GM21360 (cell line): ENCODE measurements at regions not wholly inside any gene's neighbourhood (a gene's known extent, or its start where the extent isn't known, plus 50 kb on each side); places are given as distances from the start of the nearest gene placed in this dataset.
"Not testable (repeated sequence)": the region's sequence is repeated elsewhere in the genome, so short reads cannot be mapped to it uniquely, and the experiment has no call there.

Experiments used
- ATAC-seq: cut with Tn5 transposase; IDR thresholded peaks from one replicate; pipeline ENCODE4 v1.9.1; 2021; ENCODE audit warnings: mild to moderate bottlenecking, moderate library complexity; ENCODE audit not compliant: unreplicated experiment

GRCh38 chr20:48364055-48364454 is 463.7 kb downstream of the PREX1 start:
- ATAC-seq: no peak

DNA sequence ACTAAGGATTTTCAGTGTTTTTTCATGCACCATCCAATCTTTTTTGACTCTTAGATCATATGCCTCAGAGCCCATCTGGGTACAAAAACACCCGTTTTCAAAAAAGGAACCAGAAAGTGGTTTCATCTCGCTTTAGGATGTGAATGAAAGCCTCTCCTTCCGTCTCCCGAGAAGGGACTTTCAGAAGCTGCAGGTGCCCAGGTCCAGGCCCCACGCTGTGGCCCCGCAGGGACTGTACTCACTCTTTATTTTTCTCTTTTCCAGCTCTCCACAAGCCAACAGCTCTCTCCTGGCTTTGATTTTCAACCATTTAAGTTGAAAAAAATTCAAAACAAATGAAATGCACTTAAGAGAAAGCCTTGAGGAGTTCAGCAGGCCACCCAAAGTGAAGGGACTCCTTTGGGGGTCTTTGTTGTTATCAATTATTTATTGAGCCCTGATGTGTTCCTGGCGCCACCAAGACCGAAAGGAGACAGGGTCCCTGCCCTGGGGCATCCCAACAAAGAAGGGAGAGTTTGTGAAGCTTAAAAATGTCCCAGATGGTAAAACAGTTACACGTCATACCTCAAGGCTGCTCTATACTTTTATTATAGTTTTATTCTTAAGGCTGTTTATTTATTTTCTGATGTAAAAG is 467.3 kb downstream of the PREX1 start:
- ATAC-seq: peak; percentile 32

- peak; percentile 64 for ATAC-seq
Observed at GRCh38 chr20:48359692-48360341, 468.0 kb downstream of the PREX1 start.

GRCh38 chr20:48359055-48359390 is 468.8 kb downstream of the PREX1 start:
- not testable (repeated sequence) for ATAC-seq

DNA sequence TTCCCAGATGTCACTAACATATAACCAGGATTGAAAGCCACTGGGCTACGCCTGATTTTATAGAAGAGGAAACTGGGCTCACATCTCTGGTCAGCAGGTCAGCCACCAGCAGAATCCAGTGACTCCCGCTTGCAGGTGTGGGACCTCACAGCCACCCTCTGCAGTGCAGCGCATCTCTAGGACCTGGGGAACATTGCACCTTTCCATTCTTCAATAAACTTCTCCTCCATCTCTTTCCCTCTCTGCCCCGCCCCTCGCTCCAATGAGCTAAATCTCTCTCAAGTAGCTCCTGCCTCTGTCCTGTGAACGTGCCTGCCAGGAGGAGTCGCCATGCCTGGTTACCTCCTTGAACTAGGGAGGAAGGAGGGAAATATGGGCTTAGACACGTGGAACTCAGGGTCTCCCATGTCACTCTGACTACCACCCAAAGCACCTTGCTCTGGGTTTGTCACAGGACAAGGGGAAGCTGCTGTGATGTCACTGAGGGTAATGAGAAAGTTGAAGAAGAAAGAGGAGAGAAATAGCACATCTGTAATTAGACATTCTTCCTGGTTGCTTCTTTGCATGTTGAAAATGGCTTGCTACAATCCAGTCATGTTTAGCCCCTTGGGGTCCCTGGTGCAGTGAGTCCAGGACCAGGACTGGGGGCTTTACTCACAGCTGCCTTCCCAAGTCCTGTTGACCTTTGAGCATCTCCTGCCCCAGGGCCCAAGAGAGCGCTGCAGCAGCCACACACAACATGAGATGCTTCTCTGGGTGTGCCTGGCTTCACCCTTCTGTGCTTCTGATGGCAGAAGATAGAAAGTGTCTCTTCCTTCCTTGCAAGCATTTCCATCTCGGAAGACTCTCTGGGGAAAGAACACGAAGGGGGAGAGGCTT is 469.4 kb downstream of the PREX1 start:
- ATAC-seq: no peak

DNA sequence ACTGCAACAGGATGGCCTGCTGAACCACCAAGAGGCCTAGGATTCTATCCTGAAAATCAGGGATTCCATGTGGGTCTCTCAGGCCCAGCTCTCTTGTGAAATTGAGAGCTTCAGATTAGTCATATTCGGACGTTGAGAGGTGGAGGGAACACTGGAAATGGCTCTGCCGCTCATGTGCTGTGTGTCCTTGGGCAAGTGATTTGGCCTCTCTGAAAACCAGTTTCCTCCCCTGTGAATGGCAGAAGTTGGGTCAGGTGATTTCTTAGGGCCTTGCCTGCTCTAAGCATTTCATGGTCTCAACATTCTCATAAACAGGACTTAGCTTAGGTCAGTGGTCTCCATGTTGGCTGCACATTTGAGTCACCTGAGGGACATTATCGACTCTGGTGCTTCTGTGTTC is 470.1 kb downstream of the PREX1 start:
- ATAC-seq: no peak

DNA sequence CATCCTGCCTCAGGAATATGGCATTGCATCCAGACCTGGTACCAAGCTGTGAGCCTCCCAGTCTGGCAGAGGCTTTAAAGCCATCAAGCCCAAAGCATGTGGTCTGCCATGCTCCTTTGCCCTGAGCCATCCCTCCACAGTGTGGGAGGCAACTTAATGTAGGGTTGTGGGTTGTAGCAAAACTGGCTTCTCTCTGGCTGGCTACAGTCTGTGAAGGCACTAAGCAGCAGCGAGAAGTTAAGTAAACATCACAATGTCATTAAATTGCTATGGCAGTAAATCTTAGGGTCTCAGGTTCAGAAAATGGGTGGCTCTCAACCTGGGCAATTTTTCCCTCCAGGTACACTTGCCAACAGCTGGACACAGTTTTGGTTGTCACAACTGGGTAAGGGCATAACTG is 472.9 kb downstream of the PREX1 start:
- ATAC-seq: no peak

GRCh38 chr20:48354320-48354876 is 473.4 kb downstream of the PREX1 start:
- ATAC-seq: no peak

GRCh38 chr20:48352628-48353027 is 475.2 kb downstream of the PREX1 start:
- ATAC-seq: no peak

DNA sequence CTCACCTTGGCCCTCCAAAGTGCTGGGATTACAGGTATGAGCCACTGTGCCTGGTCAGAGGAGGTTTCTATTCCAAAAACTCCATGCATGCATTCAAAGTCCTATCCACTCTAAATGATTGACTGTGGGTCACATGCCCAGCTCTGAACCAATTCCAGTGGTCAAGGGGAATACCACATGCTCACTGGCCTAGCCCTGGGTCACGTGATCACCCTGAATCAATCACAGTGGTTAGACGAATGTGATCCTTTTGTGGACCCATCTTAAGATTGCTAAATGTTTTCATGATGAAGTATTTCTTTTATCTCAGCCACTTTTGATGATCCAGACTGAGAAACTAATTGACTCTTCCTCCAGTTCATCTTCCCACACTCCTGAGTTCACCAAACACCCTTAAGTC is 475.8 kb downstream of the PREX1 start:
- ATAC-seq: no peak

GRCh38 chr20:48350313-48350988 is 477.3 kb downstream of the PREX1 start:
- ATAC-seq: no peak

- no peak for ATAC-seq
Observed at GRCh38 chr20:48349656-48350055, 478.1 kb downstream of the PREX1 start.

GRCh38 chr20:48348022-48348421 is 479.8 kb downstream of the PREX1 start:
- no peak for ATAC-seq

DNA sequence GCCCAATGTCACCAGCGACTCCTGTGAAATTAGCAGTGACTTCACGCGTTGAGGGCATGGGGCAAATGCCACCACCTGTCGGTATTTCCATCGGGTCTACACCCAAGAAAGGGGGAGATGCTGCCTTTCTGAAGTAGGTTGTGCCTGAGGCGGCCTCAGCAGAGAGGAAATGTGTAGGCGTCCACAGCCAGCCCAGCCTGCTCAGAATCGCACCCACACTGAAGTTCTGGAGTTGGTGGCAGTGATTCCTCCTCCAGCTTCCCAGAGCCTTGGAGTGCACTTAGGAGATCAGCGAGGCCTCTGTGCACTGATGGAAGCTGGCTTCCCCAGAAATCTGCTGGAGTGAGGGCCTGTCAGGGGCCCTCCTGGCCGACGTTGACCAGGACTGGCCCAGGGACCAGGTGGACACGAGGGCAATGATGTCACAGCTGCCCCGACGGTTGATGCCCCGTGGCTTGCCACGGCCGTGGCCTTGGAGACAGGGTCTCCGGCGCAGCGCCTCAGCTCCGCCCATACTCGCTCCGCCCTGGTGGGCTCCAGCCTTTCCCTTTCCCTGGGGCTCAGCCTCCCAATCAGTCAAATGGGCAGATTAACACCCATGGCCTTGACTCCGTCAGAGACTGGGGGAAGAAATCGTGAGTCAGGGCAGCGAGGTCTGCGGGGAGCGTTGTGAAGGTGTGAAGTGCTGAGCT is 484.8 kb downstream of the PREX1 start:
- ATAC-seq: no peak

GRCh38 chr20:48340883-48341281 is 486.9 kb downstream of the PREX1 start:
- no peak for ATAC-seq

DNA sequence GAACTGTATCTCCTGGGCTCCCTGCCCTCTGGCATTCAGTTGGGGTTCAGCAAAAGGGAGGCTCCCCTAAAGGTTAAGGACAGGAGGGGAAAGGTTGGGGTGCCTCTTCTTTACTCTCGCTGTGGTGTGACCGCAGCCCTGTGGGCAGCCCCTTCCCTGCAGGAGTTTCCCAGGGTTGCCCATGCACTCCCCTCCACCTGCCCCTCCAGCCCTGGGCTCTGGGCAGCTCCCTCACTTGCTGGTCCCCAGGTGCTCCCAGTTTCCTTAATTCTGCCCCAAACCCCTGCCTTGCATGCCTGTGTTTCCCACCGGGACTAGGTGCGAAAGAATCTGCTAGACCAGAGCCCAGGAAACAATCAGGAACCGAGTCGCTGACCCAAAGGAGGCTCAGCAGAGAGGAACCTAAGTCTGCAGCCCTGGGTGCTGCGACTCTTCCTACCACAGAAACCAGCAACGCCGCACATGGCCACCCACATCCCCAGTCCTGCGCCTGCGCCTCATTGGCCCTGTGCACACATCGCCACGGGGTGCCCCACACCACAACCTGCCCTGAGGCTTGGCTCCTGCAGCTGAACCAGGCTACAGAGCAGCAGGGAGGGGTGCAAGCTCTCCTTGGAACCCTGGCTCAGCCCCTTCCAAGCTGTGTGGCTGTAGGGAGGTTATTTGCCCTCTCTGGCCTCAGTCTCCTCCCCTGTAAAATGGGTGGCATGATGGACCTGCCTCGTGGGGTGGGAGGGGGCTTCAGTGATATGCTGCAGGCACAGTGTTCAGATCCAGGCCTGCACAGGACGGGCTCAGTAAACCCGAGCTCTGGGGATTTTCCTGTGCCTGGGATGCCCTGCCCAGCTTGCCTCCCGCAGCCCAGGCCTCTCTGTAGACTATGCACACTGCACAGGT is 487.6 kb downstream of the PREX1 start:
- ATAC-seq: no peak

- ATAC-seq: no peak
Observed at GRCh38 chr20:48339190-48339985, 488.4 kb downstream of the PREX1 start.

DNA sequence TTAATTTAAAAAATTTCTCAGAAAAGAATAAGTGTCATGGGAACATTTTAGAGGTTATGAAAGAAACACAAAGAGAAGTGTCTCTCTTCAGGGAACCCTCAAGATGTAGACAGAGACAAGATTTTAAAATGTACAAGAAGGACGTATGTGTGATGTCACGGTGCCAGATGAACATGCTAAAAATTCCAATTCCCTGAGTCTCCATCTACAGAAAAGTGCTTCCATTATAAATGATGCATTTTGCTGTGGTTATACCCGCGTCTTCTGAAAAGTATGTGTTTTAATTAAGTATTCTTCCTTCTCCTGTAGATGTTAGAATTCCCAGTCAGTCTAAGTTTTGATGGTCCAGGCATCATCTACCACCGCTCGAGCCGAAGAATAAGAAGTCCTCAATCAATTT is 489.1 kb downstream of the PREX1 start:
- no peak for ATAC-seq

GRCh38 chr20:48336597-48336996 is 491.2 kb downstream of the PREX1 start:
- no peak for ATAC-seq
